Neuronal stem cell (in vitro differentiated cells): ENCODE measurements at regions not wholly inside any gene's neighbourhood (a gene's known extent, or its start where the extent isn't known, plus 50 kb on each side); places are given as distances from the start of the nearest gene placed in this dataset.

Experiments used
- DNase-seq: peaks from one replicate; pipeline ENCODE4 v3.0.0-alpha.2; 2013; ENCODE audit warnings: low spot score
- H2AFZ ChIP-seq: one replicate; pipeline ENCODE4 v1.6.1; 2013; ENCODE audit warnings: mild to moderate bottlenecking, low read length, inconsistent platforms
- H2AK5ac ChIP-seq: 2 replicates; pipeline ENCODE4 v1.6.1; 2013; ENCODE audit warnings: low read depth, mild to moderate bottlenecking, inconsistent platforms, low read length, moderate library complexity, mixed read lengths
- H2BK120ac ChIP-seq: 2 replicates; pipeline ENCODE4 v1.6.1; 2013; ENCODE audit warnings: low read depth, mild to moderate bottlenecking, inconsistent platforms, low read length, moderate library complexity, mixed read lengths
- H2BK12ac ChIP-seq: one replicate; pipeline ENCODE4 v1.6.1; 2013; ENCODE audit warnings: low read length, inconsistent platforms
- H2BK15ac ChIP-seq: 2 replicates; pipeline ENCODE4 v1.6.1; 2013; ENCODE audit warnings: mild to moderate bottlenecking, low read length, inconsistent platforms, mixed read lengths
- H2BK5ac ChIP-seq: one replicate; pipeline ENCODE4 v1.6.1; 2013; ENCODE audit warnings: inconsistent platforms, mild to moderate bottlenecking, low read length, moderate library complexity
- H3K14ac ChIP-seq: one replicate; pipeline ENCODE4 v1.6.1; 2013; ENCODE audit warnings: low read length, inconsistent platforms
- H3K18ac ChIP-seq: 2 replicates; pipeline ENCODE4 v1.6.1; 2013; ENCODE audit warnings: low read length, inconsistent platforms
- H3K23ac ChIP-seq: 2 replicates; pipeline ENCODE4 v1.6.1; 2013; ENCODE audit warnings: low read depth, mild to moderate bottlenecking, mixed read lengths, low read length, inconsistent platforms; ENCODE audit not compliant: poor library complexity
- H3K27ac ChIP-seq: replicated peaks from 3 replicates; pipeline ENCODE4 v1.5.1; 2013; ENCODE audit warnings: low read length, inconsistent platforms
- H3K27me3 ChIP-seq, 3 experiments: 2 replicates each; pipeline ENCODE4 v1.6.1; 2013; ENCODE audit warnings: low read length in 3 of 3, mild to moderate bottlenecking in 2 of 3, inconsistent platforms in 1 of 3, low read depth in 1 of 3, mixed read lengths in 1 of 3, moderate library complexity in 1 of 3; ENCODE audit not compliant: control insufficient read depth in 3 of 3, insufficient read depth in 3 of 3
- H3K36me3 ChIP-seq, 2 donors: replicated peaks in 1 of 2; 2 replicates each; pipeline ENCODE4 v1.6.1; 2013; ENCODE audit warnings: low read length in 2 of 2; ENCODE audit not compliant: control insufficient read depth in 2 of 2, insufficient read depth in 2 of 2
- H3K4ac ChIP-seq: 2 replicates; pipeline ENCODE4 v1.6.1; 2013; ENCODE audit warnings: inconsistent platforms, mild to moderate bottlenecking, low read length, moderate library complexity
- H3K4me1 ChIP-seq, 2 donors: 1 replicate in 1 of 2; 2 replicates in 1 of 2; pipeline ENCODE4 v1.6.1; 2013; ENCODE audit warnings: low read length in 2 of 2, low read depth in 1 of 2; ENCODE audit not compliant: control insufficient read depth in 2 of 2, insufficient read depth in 1 of 2
- H3K4me2 ChIP-seq: one replicate; pipeline ENCODE4 v1.6.1; 2013; ENCODE audit warnings: mild to moderate bottlenecking, low read length, inconsistent platforms; ENCODE audit not compliant: insufficient read depth, poor library complexity, severe bottlenecking
- H3K4me3 ChIP-seq, 2 donors: 2 replicates each; pipeline ENCODE4 v1.5.1; 2013; ENCODE audit warnings: low read length in 2 of 2, mild to moderate bottlenecking in 2 of 2, inconsistent platforms in 1 of 2, moderate library complexity in 1 of 2
- H3K79me1 ChIP-seq: one replicate; pipeline ENCODE4 v1.6.1; 2013; ENCODE audit warnings: low read depth, mild to moderate bottlenecking, inconsistent platforms, low read length, moderate library complexity
- H3K9ac ChIP-seq: one replicate; pipeline ENCODE4 v1.6.1; 2013; ENCODE audit warnings: mild to moderate bottlenecking, low read depth, low read length, inconsistent platforms; ENCODE audit not compliant: poor library complexity
- H3K9me3 ChIP-seq, 2 donors: replicated peaks in 1 of 2; 2 replicates each; pipeline versions ENCODE3 to v1.6.1; 2013; ENCODE audit warnings: low read length in 2 of 2, mild to moderate bottlenecking in 2 of 2, inconsistent platforms in 1 of 2, low read depth in 1 of 2, mixed read lengths in 1 of 2, moderate library complexity in 1 of 2; ENCODE audit not compliant: control insufficient read depth in 2 of 2, insufficient read depth in 1 of 2
- H4K8ac ChIP-seq: one replicate; pipeline ENCODE4 v1.6.1; 2013; ENCODE audit warnings: low read depth, mild to moderate bottlenecking, inconsistent platforms, low read length, moderate library complexity
- H4K91ac ChIP-seq: one replicate; pipeline ENCODE4 v1.6.1; 2013; ENCODE audit warnings: low read length, low read depth, mild to moderate bottlenecking, inconsistent platforms; ENCODE audit not compliant: poor library complexity
- WGBS, 2 donors: extraction: QIAGEN DNeasy Blood & Tissue Kit; methylation state at CpG; one replicate each; pipeline ENCODE4 v1.1.7; 2013; ENCODE audit warnings: missing lambda C conversion rate in 2 of 2, mixed read lengths in 1 of 2; ENCODE audit not compliant: insufficient read length in 2 of 2, insufficient replicate concordance in 1 of 2; ENCODE audit errors: extremely low coverage in 2 of 2; 5-methylcytosine and 5-hydroxymethylcytosine counted together

GRCh38 chr2:149906886-149907285 is 319.3 kb upstream of the MMADHC start:
- peak overlapping the region; percentile 71 for H3K27ac ChIP-seq

GRCh38 chr2:149904352-149905175 is 317.0 kb upstream of the MMADHC start:
- Histone ChIP-seq H4K8ac (no peak overlapping the region), H3K36me3 (no peaks in the 10 kb centered on the region), H2AFZ (peak overlapping the region; percentile 58), H3K18ac (no peak overlapping the region), H3K4me3 (no peak overlapping the region), H3K4me2 (no peak overlapping the region), H3K9me3 (peaks cover 0 to 2% of the 10 kb centered on the region in 2 donors), H2BK120ac (no peak overlapping the region), H3K4ac (no peak overlapping the region), H2BK12ac (no peak overlapping the region), H3K79me1 (no peaks in the 10 kb centered on the region), H3K4me1 (peaks cover 2 to 8% of the 10 kb centered on the region in 2 donors), H2BK5ac (no peak overlapping the region), H3K27me3 (no peaks in the 10 kb centered on the region), H3K23ac (no peak overlapping the region), H3K14ac (no peak overlapping the region), H3K27ac (no peak overlapping the region), H2AK5ac (no peak overlapping the region), H4K91ac (no peak overlapping the region), H2BK15ac (no peak overlapping the region), H3K9ac (no peak overlapping the region)
- DNase-seq = no peak
- WGBS, 2 donors = no CpG with 5 or more reads among the region's 7 CpGs

More at GRCh38 chr2:149906886-149907285, 319.3 kb upstream of the MMADHC start:
- no peak overlapping the region for H3K18ac ChIP-seq
- H4K8ac ChIP-seq = no peak overlapping the region
- H2BK15ac ChIP-seq = no peak overlapping the region
- H2BK5ac ChIP-seq = no peak overlapping the region
- H3K4me2 ChIP-seq = no peak overlapping the region
- H2AFZ ChIP-seq = no peak overlapping the region
- no peak overlapping the region for H3K9ac ChIP-seq
- H3K79me1 ChIP-seq = no peaks in the 10 kb centered on the region
- H4K91ac ChIP-seq = no peak overlapping the region
- no peak overlapping the region for H2BK12ac ChIP-seq
- H2BK120ac ChIP-seq = no peak overlapping the region
- H3K27me3 ChIP-seq = no peaks in the 10 kb centered on the region
- no CpG with 5 or more reads among the region's 5 CpGs for WGBS, 2 donors
- H3K23ac ChIP-seq = no peak overlapping the region
- no peaks in the 10 kb centered on the region for H3K36me3 ChIP-seq
- H3K4me3 ChIP-seq = no peak overlapping the region
- no peak overlapping the region for H2AK5ac ChIP-seq
- H3K4me1 ChIP-seq = peaks cover 0 to 4% of the 10 kb centered on the region in 2 donors
- no peak overlapping the region for H3K4ac ChIP-seq
- H3K14ac ChIP-seq = no peak overlapping the region
- peak; percentile 29 for DNase-seq
- peaks cover 0 to 2% of the 10 kb centered on the region in 2 donors for H3K9me3 ChIP-seq

DNA sequence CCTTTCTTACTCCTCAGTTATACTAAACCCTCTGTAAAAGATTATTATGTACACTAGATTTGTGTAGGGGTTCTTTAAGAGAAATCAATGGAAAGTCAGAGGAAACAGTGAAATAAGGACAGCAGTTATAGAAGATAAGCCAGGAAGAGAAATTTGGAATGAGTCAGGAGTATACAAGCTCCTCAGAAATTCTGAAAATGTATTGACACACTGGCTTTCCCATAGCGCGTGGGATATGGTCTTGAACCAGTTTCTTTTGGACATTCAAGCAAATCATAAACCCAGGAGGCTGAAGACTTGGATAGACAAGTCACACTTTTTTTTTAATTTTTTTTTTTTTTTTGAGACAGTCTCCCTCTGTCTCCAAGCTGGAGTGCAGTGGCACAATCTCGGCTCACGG is 316.1 kb upstream of the MMADHC start:
- no CpG with 5 or more reads among the region's 4 CpGs for WGBS, 2 donors
- Histone ChIP-seq H3K9me3 (peaks cover 0 to 2% of the 10 kb centered on the region in 2 donors), H3K4ac (no peak overlapping the region), H3K4me3 (no peak overlapping the region), H4K91ac (no peak overlapping the region), H3K36me3 (no peaks in the 10 kb centered on the region), H3K9ac (no peak overlapping the region), H2BK15ac (no peak overlapping the region), H3K27ac (no peak overlapping the region), H2AK5ac (no peak overlapping the region), H3K18ac (no peak overlapping the region), H3K79me1 (no peaks in the 10 kb centered on the region), H2AFZ (no peak overlapping the region), H2BK120ac (no peak overlapping the region), H3K14ac (no peak overlapping the region), H3K23ac (no peak overlapping the region), H3K4me1 (peaks cover 2 to 9% of the 10 kb centered on the region in 2 donors), H2BK5ac (no peak overlapping the region), H2BK12ac (no peak overlapping the region), H3K27me3 (no peaks in the 10 kb centered on the region), H4K8ac (no peak overlapping the region), H3K4me2 (no peak overlapping the region)
- DNase-seq = no peak

GRCh38 chr2:149902081-149902480 is 314.5 kb upstream of the MMADHC start:
- no peak overlapping the region for H2AK5ac ChIP-seq
- no peak overlapping the region for H4K8ac ChIP-seq
- H2AFZ ChIP-seq = no peak overlapping the region
- WGBS, 2 donors = no CpG with 5 or more reads among the region's 4 CpGs
- peaks cover 2 to 9% of the 10 kb centered on the region in 2 donors for H3K4me1 ChIP-seq
- H3K14ac ChIP-seq = no peak overlapping the region
- H3K23ac ChIP-seq = no peak overlapping the region
- H3K4me2 ChIP-seq = no peak overlapping the region
- no peak overlapping the region for H4K91ac ChIP-seq
- no peak overlapping the region for H3K4me3 ChIP-seq
- no peak for DNase-seq
- H2BK15ac ChIP-seq = no peak overlapping the region
- no peak overlapping the region for H3K9ac ChIP-seq
- no peak overlapping the region for H2BK5ac ChIP-seq
- H3K4ac ChIP-seq = no peak overlapping the region
- no peak overlapping the region for H3K18ac ChIP-seq
- no peak overlapping the region for H2BK12ac ChIP-seq
- no peak overlapping the region for H3K27ac ChIP-seq
- H3K27me3 ChIP-seq = no peaks in the 10 kb centered on the region
- H3K79me1 ChIP-seq = no peaks in the 10 kb centered on the region
- H3K9me3 ChIP-seq = peaks cover 0 to 2% of the 10 kb centered on the region in 2 donors
- no peaks in the 10 kb centered on the region for H3K36me3 ChIP-seq
- H2BK120ac ChIP-seq = no peak overlapping the region
